ENCODE measurements at regions not wholly inside any gene's neighbourhood (a gene's known extent, or its start where the extent isn't known, plus 50 kb on each side); places are given as distances from the start of the nearest gene placed in this dataset.
"Not testable (repeated sequence)": the region's sequence is repeated elsewhere in the genome, so short reads cannot be mapped to it uniquely, and the experiment has no call there.

- H3K27ac ChIP-seq; H3K9me3 ChIP-seq; DNase-seq; H3K4me1 ChIP-seq; intact Hi-C loops (cut with DNase I); H3K36me3 ChIP-seq; H3K27me3 ChIP-seq; H3K4me3 ChIP-seq: not testable (repeated sequence)
- WGBS, 2 donors, result 54 to 83% methylated on average over 3 to 24 of the region's 79 CpGs
- peak in 2 of 6 experiments; percentile 6 to 18 for TF ChIP-seq CTCF (IDR thresholded peaks at IDR 0.05)
Observed at GRCh38 chr1:181247-182216, 269.9 kb downstream of the OR4F29 start.

GRCh38 chr1:180749-181205, 270.7 kb downstream of the OR4F29 start:
- intact Hi-C loops (cut with DNase I); DNase-seq; H3K27ac ChIP-seq; H3K9me3 ChIP-seq; H3K4me3 ChIP-seq; H3K4me1 ChIP-seq; H3K36me3 ChIP-seq; H3K27me3 ChIP-seq: not testable (repeated sequence)
- no CpG with 5 or more reads among the region's 28 CpGs for WGBS, 2 donors

GRCh38 chr1:138842-139241, 312.6 kb downstream of the OR4F29 start:
- H3K9me3 ChIP-seq; DNase-seq; H3K4me3 ChIP-seq; H3K27me3 ChIP-seq; H3K36me3 ChIP-seq; H3K27ac ChIP-seq; H3K4me1 ChIP-seq; intact Hi-C loops (cut with DNase I): not testable (repeated sequence)
- WGBS, 2 donors, result 93% methylated on average over 3 of the region's 4 CpGs; no CpG with 5 or more reads in 1 of the 2 donors

GRCh38 chr1:137664-138063, 313.8 kb downstream of the OR4F29 start:
- H3K27me3 ChIP-seq; H3K4me3 ChIP-seq; H3K27ac ChIP-seq; H3K36me3 ChIP-seq; intact Hi-C loops (cut with DNase I); H3K4me1 ChIP-seq; DNase-seq; H3K9me3 ChIP-seq: not testable (repeated sequence)
- 89% methylated on average over 5 of the region's 16 CpGs; no CpG with 5 or more reads in 1 of the 2 donors for WGBS, 2 donors

GRCh38 chr1:136344-136932, 315.0 kb downstream of the OR4F29 start:
- H3K36me3 ChIP-seq; H3K27ac ChIP-seq; intact Hi-C loops (cut with DNase I); H3K9me3 ChIP-seq; H3K4me3 ChIP-seq; H3K27me3 ChIP-seq; DNase-seq; H3K4me1 ChIP-seq: not testable (repeated sequence)
- 94% methylated on average over 8 of the region's 34 CpGs; no CpG with 5 or more reads in 1 of the 2 donors for WGBS, 2 donors

- H3K27ac ChIP-seq; DNase-seq; H3K4me1 ChIP-seq; H3K36me3 ChIP-seq; H3K27me3 ChIP-seq; H3K4me3 ChIP-seq; intact Hi-C loops (cut with DNase I); H3K9me3 ChIP-seq: not testable (repeated sequence)
- WGBS, 2 donors, result 90 to 91% methylated on average over 9 to 17 of the region's 21 CpGs
Observed at GRCh38 chr1:134936-135335, 316.5 kb downstream of the OR4F29 start.

- H3K27ac ChIP-seq; H3K4me3 ChIP-seq; H3K4me1 ChIP-seq; intact Hi-C loops (cut with DNase I); H3K9me3 ChIP-seq; H3K36me3 ChIP-seq; DNase-seq; H3K27me3 ChIP-seq: not testable (repeated sequence)
Observed at GRCh38 chr1:118440-118839, 333.0 kb downstream of the OR4F29 start.

- intact Hi-C loops (cut with DNase I); H3K4me1 ChIP-seq; H3K27ac ChIP-seq; H3K4me3 ChIP-seq; H3K36me3 ChIP-seq; H3K9me3 ChIP-seq; DNase-seq; H3K27me3 ChIP-seq: not testable (repeated sequence)
- WGBS, 2 donors, result no CpG with 5 or more reads among the region's 2 CpGs
Observed at GRCh38 chr1:115534-115933, 335.9 kb downstream of the OR4F29 start.

GRCh38 chr1:104776-105175, 346.7 kb downstream of the OR4F29 start:
- DNase-seq; H3K4me1 ChIP-seq; H3K27ac ChIP-seq; H3K4me3 ChIP-seq; H3K36me3 ChIP-seq; H3K27me3 ChIP-seq; intact Hi-C loops (cut with DNase I); H3K9me3 ChIP-seq: not testable (repeated sequence)
- no CpG with 5 or more reads among the region's 3 CpGs for WGBS, 2 donors

- H3K27ac ChIP-seq; H3K27me3 ChIP-seq; H3K4me3 ChIP-seq; H3K36me3 ChIP-seq; DNase-seq; H3K4me1 ChIP-seq; H3K9me3 ChIP-seq; intact Hi-C loops (cut with DNase I): not testable (repeated sequence)
- no CpG with 5 or more reads among the region's 3 CpGs for WGBS, 2 donors
Observed at GRCh38 chr1:99481-99880, 352.0 kb downstream of the OR4F29 start.

GRCh38 chr1:98811-99210, 352.7 kb downstream of the OR4F29 start:
- DNase-seq; H3K36me3 ChIP-seq; H3K9me3 ChIP-seq; H3K27ac ChIP-seq; H3K27me3 ChIP-seq; intact Hi-C loops (cut with DNase I); H3K4me1 ChIP-seq; H3K4me3 ChIP-seq: not testable (repeated sequence)
- no CpG with 5 or more reads among the region's 1 CpG for WGBS, 2 donors

- DNase-seq; H3K4me1 ChIP-seq; H3K27me3 ChIP-seq; H3K4me3 ChIP-seq; H3K27ac ChIP-seq; H3K9me3 ChIP-seq; H3K36me3 ChIP-seq; intact Hi-C loops (cut with DNase I): not testable (repeated sequence)
- whole genome bisulfite sequencing, 2 donors, result no CpG with 5 or more reads among the region's 4 CpGs
Observed at GRCh38 chr1:91279-91678, 360.2 kb downstream of the OR4F29 start.
